ENCODE measurements at regions not wholly inside any gene's neighbourhood (a gene's known extent, or its start where the extent isn't known, plus 50 kb on each side); places are given as distances from the start of the nearest gene placed in this dataset.

GRCh38 chr13:62631124-62631523 is 1215.5 kb upstream of the PCDH20 start (continued):
- TF ChIP-seq POU6F1 (CRISPR knock-in tag; IDR thresholded peaks at IDR 0.05; ENCODE audit: borderline replicate concordance, low read depth) (no peak), PATZ1 (CRISPR knock-in tag; IDR thresholded peaks at IDR 0.05; ENCODE audit: borderline replicate concordance) (no peak), ZNF8 (CRISPR knock-in tag; IDR thresholded peaks at IDR 0.05) (no peak)

GRCh38 chr13:62629618-62630017 is 1214.0 kb upstream of the PCDH20 start:
- TF ChIP-seq RARB (CRISPR knock-in tag; IDR thresholded peaks at IDR 0.05) (no peak), CSDC2 (CRISPR knock-in tag; IDR thresholded peaks at IDR 0.05) (no peak), CSRNP3 (CRISPR knock-in tag; IDR thresholded peaks at IDR 0.05) (no peak), PATZ1 (CRISPR knock-in tag; IDR thresholded peaks at IDR 0.05; ENCODE audit: borderline replicate concordance) (no peak), OSR1 (CRISPR knock-in tag; IDR thresholded peaks at IDR 0.05) (no peak), TSHZ2 (CRISPR knock-in tag; IDR thresholded peaks at IDR 0.05) (no peak), ZC3H10 (CRISPR knock-in tag; IDR thresholded peaks at IDR 0.05) (no peak), TCF4 (CRISPR knock-in tag; IDR thresholded peaks at IDR 0.05; ENCODE audit: borderline replicate concordance) (no peak), ZFP30 (CRISPR knock-in tag; IDR thresholded peaks at IDR 0.05) (no peak), ZNF8 (CRISPR knock-in tag; IDR thresholded peaks at IDR 0.05) (no peak), CREB5 (CRISPR knock-in tag; IDR thresholded peaks at IDR 0.05; ENCODE audit: low read depth) (no peak), ISL1 (CRISPR knock-in tag; IDR thresholded peaks at IDR 0.05) (0 out of 2 replicates have a peak, but pooled peaks have one; percentile 18), ARNTL (CRISPR knock-in tag; IDR thresholded peaks at IDR 0.05; ENCODE audit: borderline replicate concordance, low read depth) (no peak), BACH2 (CRISPR knock-in tag; IDR thresholded peaks at IDR 0.05; ENCODE audit: borderline replicate concordance) (no peak), PPARA (CRISPR knock-in tag; IDR thresholded peaks at IDR 0.05; ENCODE audit: borderline replicate concordance) (no peak), ZNF70 (CRISPR knock-in tag; IDR thresholded peaks at IDR 0.05) (peak; percentile 46; the same call in 1 of the 2 replicates)
- no peak for ATAC-seq

GRCh38 chr13:62627226-62627625 is 1211.6 kb upstream of the PCDH20 start:
- ATAC-seq = no peak
- no peak for TF ChIP-seq ZNF565 (CRISPR knock-in tag; conservative IDR thresholded peaks at IDR 0.05; ENCODE audit: low read depth)
- TF ChIP-seq TSHZ2 (CRISPR knock-in tag; IDR thresholded peaks at IDR 0.05) = no peak
- TF ChIP-seq ZFP3 (CRISPR knock-in tag; IDR thresholded peaks at IDR 0.05) = no peak
- TF ChIP-seq SNAI2 (CRISPR knock-in tag; IDR thresholded peaks at IDR 0.05) = no peak
- no peak for TF ChIP-seq PATZ1 (CRISPR knock-in tag; IDR thresholded peaks at IDR 0.05; ENCODE audit: borderline replicate concordance)
- TF ChIP-seq ZC3H10 (CRISPR knock-in tag; IDR thresholded peaks at IDR 0.05) = no peak
- TF ChIP-seq ESRRG (CRISPR knock-in tag; IDR thresholded peaks at IDR 0.05) = no peak
- TF ChIP-seq TCF4 (CRISPR knock-in tag; IDR thresholded peaks at IDR 0.05; ENCODE audit: borderline replicate concordance) = no peak
- TF ChIP-seq GLIS3 (CRISPR knock-in tag; IDR thresholded peaks at IDR 0.05) = no peak
